GM12891 (cell line): ENCODE measurements at regions not wholly inside any gene's neighbourhood (a gene's known extent, or its start where the extent isn't known, plus 50 kb on each side); places are given as distances from the start of the nearest gene placed in this dataset.

Experiments used
- DNase-seq: peaks from one replicate; pipeline ENCODE4 v3.0.0; 2011; ENCODE audit warnings: low spot score; ENCODE audit not compliant: insufficient read length
- FAIRE-seq: peaks from 2 replicates; lab custom pipeline; 2011; peaks lifted over from hg19 to GRCh38; lab: Jason Lieb, UNC
- PAX5 ChIP-seq: IDR thresholded peaks from 2 replicates; pipeline ENCODE4 v1.6.1; 2011; ENCODE audit warnings: low read length, moderate library complexity, mild to moderate bottlenecking; ENCODE audit not compliant: insufficient read depth, severe bottlenecking
- POLR2A ChIP-seq: IDR thresholded peaks from 2 replicates; pipeline ENCODE4 v1.6.1; 2011; ENCODE audit warnings: low read depth, low read length, control low read depth
- POLR2AphosphoS5 ChIP-seq: IDR thresholded peaks from 2 replicates; pipeline ENCODE4 v1.6.1; 2011; ENCODE audit warnings: low read depth, low read length, control low read depth
- POU2F2 ChIP-seq: IDR thresholded peaks from 2 replicates; pipeline ENCODE4 v1.6.1; 2011; ENCODE audit warnings: low read depth, mild to moderate bottlenecking, control low read depth, low read length, moderate library complexity
- SPI1 ChIP-seq: IDR thresholded peaks from 2 replicates; pipeline ENCODE4 v1.6.1; 2011; ENCODE audit warnings: low read depth, low read length, control low read depth
- TAF1 ChIP-seq: IDR thresholded peaks from 2 replicates; pipeline ENCODE4 v1.6.1; 2011; ENCODE audit warnings: low read depth, low read length, control low read depth

DNA sequence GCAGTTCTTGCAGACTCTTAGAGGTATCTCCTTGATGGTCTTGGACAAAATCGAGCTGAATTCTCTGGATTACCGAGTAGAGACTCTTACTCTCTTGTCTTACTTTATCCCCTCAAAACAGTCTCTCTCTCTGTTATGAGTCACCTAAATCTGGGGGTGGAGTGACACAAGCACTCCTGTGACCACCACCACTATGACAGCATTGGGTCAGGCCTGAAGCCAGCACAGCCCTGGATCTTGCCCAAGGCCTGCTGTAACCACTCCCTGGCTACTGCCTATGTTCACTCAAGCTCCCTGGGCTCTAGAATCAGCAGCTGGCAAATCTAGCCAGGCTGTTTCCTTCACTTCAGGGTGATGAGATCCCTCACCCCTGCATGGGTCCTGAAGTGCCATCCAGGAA lies 662.5 kb downstream of the LUZP2 start:
- DNase-seq: no peak
- FAIRE-seq: no peak
- TF ChIP-seq SPI1 (no peak), PAX5 (no peak), POLR2A (no peak), POLR2AphosphoS5 (no peak), TAF1 (no peak), POU2F2 (no peak)

DNA sequence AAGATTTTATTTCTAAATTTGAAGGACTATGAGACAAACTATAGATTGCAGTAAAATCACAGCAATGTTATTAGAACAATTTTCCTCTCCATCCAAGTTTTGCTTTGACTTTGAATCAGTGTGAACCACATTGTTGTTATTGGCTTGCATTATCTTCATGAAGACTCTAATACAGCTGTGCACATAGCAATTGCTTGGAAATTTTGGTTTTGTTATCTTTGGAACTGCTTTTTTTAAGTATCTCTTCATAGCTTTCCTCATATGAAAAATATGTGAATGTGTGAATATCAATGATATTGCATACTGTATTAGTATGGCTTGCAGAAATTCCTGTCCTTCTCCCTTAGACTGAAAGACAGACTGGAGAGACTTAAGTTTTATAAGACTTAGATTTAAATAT lies 666.6 kb downstream of the LUZP2 start:
- FAIRE-seq: no peak
- no peak for DNase-seq

DNA sequence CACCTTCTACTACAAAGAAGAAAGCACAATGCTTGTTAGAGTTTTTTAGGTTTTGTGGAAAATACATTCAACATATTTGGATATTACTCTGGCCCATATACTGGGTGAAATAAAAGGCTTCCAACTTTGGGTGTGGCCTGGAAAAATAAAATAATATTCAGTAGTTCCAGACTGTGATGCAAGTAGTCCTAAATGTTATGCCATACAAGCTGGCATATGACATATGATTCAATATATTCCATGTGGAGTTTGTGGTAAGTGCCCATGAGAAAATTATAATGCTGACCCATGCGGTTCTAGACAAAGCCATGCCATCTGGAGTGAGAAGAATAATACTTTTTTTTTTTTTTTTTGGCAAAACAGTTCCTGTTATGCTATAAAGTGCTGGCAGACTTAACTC lies 683.3 kb downstream of the LUZP2 start:
- TF ChIP-seq TAF1 (no peak), PAX5 (no peak), POLR2AphosphoS5 (no peak), POLR2A (no peak), POU2F2 (no peak), SPI1 (no peak)
- DNase-seq (no peak), FAIRE-seq (no peak)

More for the DNA sequence above, 666.6 kb downstream of the LUZP2 start:
- TF ChIP-seq SPI1 (no peak), POLR2AphosphoS5 (no peak), POLR2A (no peak), PAX5 (no peak), TAF1 (no peak), POU2F2 (no peak)

DNA sequence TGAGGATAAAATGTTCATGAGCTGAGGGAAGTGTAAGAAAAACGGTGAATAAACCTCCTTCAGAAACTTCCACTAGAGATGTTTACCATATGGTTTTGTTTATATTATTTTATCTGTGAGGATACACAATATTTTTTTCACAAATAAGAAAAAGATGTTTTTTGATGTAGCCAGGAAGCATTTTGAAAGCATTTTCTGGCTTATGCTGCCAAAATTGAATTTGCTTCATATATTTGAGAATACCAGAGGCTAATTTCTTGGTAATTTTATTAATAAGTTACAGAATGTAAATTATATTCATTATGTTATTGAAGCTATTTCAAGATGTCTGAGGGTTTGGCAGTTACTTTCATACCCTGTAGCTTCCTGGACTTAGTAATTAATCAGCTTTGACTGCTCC lies 686.6 kb downstream of the LUZP2 start:
- FAIRE-seq: no peak
- TF ChIP-seq POLR2A (no peak), TAF1 (no peak), PAX5 (no peak), SPI1 (no peak), POLR2AphosphoS5 (no peak), POU2F2 (no peak)

DNA sequence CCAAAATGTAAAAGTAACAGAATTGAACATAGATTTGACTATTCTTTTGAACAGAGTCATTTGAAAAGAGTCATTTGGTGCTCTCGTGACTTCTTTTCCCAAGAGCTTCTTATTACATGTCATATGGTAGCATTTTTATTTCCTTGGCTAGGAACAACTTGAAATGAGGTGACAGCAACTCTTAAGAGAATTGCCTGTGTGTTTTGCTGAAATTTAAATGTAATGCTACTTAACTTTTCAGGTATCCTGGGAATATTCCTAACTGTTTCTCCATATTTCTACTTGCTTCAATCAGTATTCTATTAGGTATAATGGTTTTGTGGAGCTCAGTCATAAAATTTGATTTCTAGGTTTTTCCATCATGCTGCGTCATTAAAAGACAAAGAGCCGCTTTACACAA lies 700.7 kb downstream of the LUZP2 start:
- DNase-seq: no peak
- FAIRE-seq: no peak
- TF ChIP-seq POLR2A (no peak), POLR2AphosphoS5 (no peak), PAX5 (no peak), POU2F2 (no peak), SPI1 (no peak), TAF1 (no peak)

More for the DNA sequence above, 686.6 kb downstream of the LUZP2 start:
- DNase-seq: no peak

DNA sequence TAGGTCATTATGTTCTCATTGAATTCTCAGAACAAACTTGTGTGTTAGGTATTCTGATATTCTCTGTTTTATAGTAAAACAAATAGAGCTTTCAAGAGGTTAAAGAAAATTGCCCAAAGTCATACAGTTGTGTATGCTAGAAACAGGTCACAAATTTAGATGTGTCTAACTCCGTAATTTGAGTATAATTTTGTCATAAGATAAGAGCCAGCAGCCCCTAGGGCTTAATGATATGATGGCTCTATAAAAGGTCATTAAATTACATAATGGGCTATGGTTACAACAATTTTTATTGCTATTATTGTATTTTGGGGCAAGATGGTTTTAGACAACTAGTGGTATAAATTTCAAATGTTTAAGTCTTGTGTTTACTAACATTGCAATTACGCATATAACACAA lies 701.9 kb downstream of the LUZP2 start:
- TF ChIP-seq POLR2AphosphoS5: no peak
- TF ChIP-seq SPI1: no peak
- no peak for TF ChIP-seq POU2F2
- TF ChIP-seq POLR2A: no peak
- TF ChIP-seq TAF1: no peak
- TF ChIP-seq PAX5: no peak
- FAIRE-seq: no peak

DNA sequence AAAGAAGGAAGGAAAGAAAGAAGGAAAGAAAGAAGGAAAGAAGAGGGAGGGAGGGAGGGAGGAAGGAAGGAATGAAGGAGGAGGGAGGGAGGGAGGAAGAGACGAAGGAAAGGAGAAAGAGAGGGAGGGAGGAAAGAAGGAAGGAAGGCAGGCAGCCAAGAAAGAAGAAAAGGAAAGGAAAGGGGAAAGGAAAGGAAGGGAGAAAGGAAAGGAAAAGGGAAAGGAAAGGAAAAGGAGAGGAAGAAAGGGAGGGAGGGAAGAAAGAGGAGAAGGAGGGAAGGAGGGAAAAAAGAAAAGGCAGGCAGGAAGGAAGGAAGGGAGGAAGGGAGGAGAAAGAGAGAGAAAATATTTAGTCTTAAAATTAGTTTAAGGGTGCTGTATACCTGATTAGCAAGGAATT lies 704.1 kb downstream of the LUZP2 start:
- DNase-seq (no peak), FAIRE-seq (no peak)
- TF ChIP-seq POLR2A (no peak), SPI1 (no peak), TAF1 (no peak), PAX5 (no peak), POLR2AphosphoS5 (no peak), POU2F2 (no peak)

More for the DNA sequence above, 701.9 kb downstream of the LUZP2 start:
- no peak for DNase-seq

DNA sequence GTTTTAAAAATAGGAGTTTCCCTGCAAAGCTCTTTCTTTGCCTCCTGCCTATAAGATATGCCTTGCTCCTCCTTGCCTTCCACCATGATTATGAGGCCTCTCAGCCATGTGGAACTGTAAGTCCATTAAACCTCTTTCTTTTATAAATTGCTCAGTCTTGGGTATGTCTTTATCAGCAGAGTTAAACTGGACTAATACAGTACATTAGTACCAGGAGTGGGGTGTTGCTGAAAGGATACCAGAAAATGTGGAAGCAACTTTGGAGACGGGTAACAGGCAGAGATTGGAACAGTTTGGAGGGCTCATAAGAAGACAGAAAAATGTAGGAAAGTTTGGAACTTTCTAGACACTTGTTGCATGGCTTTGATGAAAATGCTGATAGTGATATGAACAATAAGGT lies 709.9 kb downstream of the LUZP2 start:
- DNase-seq (no peak), FAIRE-seq (no peak)
- TF ChIP-seq TAF1: no peak
- no peak for TF ChIP-seq POLR2AphosphoS5
- TF ChIP-seq POLR2A: no peak
- TF ChIP-seq POU2F2: no peak

DNA sequence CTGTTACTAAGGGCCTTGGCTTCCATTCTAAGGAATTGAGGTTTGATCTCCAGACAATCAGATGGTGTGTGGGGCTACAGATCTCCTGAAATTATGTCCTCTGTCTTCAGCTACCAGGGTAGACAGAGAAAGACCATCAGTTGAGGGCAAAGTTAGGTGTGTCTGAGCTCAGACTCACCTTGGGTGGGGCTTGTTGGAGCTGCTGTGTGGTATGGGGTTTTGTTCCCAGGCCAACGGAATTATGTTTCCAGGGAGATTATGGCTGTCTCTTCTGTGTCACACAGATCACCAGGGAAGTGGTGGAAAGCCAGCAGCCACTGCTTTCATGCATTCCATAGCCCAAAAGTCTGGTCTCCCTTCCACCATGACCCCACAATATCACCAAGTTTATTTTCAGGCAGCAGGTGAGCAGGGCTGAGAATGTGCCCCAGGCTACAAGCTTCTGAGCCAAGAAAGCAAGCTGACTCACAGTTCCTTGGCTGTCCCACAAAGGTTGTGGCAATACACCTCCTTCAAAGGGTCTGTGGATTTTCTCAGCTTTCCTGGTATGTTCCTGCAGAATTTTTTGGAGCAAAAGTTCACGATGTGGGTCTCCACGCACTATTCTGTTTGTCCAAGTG lies 714.9 kb downstream of the LUZP2 start:
- FAIRE-seq (no peak), DNase-seq (no peak)
- TF ChIP-seq POLR2A: no peak
- no peak for TF ChIP-seq SPI1
- TF ChIP-seq POLR2AphosphoS5: no peak
- no peak for TF ChIP-seq POU2F2
- no peak for TF ChIP-seq TAF1
- TF ChIP-seq PAX5: no peak

DNA sequence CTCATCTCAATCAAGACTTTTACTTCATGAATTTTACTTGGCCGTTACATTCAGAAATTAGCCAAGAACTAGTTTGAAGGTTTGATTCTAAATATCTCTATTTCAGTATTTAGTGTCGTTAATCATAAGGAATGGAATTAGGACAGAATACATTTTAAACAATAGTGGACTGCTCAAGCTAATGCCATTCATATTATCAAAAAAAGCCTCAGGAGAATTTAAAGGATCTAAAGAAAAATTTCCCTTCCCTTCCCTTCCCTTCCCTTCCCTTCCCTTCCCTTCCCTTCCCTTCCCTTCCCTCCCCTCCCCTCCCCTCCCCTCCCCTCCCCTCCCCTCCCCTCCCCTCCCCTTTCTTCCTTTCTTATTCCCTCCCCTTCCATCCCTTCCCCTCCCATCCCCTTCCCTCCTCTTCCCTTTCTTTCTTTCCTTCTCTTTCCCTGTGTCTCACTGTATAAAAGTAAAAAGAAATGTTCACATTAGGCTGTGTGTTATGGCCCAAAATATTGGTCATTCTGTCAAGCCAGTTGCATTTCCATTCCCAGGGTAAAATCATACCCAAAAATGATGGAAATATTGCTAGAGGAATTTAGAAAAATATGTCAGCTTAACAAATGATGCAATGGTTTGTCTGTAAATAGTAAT lies 717.8 kb downstream of the LUZP2 start:
- FAIRE-seq (no peak), DNase-seq (no peak)
- no peak for TF ChIP-seq POLR2AphosphoS5
- TF ChIP-seq TAF1: no peak
- TF ChIP-seq PAX5: no peak
